WI38 (cell line): ENCODE measurements at regions not wholly inside any gene's neighbourhood (a gene's known extent, or its start where the extent isn't known, plus 50 kb on each side); places are given as distances from the start of the nearest gene placed in this dataset.

Source experiments
- H3K4me3 ChIP-seq: 2 replicates; pipeline ENCODE4 v1.5.1; 2011; ENCODE audit warnings: low read depth, mild to moderate bottlenecking, control low read depth, low read length
- TF ChIP-seq, protein P1 (sequence below): IDR thresholded peaks from 2 replicates; pipeline ENCODE4 v1.5.1; 2012; ENCODE audit warnings: low read depth, mild to moderate bottlenecking, control low read depth, low read length

GRCh38 chr5:51286046-51286445, 97.2 kb upstream of the ISL1 start:
- H3K4me3 ChIP-seq = no peak overlapping the region
- TF ChIP-seq, protein P1, sequence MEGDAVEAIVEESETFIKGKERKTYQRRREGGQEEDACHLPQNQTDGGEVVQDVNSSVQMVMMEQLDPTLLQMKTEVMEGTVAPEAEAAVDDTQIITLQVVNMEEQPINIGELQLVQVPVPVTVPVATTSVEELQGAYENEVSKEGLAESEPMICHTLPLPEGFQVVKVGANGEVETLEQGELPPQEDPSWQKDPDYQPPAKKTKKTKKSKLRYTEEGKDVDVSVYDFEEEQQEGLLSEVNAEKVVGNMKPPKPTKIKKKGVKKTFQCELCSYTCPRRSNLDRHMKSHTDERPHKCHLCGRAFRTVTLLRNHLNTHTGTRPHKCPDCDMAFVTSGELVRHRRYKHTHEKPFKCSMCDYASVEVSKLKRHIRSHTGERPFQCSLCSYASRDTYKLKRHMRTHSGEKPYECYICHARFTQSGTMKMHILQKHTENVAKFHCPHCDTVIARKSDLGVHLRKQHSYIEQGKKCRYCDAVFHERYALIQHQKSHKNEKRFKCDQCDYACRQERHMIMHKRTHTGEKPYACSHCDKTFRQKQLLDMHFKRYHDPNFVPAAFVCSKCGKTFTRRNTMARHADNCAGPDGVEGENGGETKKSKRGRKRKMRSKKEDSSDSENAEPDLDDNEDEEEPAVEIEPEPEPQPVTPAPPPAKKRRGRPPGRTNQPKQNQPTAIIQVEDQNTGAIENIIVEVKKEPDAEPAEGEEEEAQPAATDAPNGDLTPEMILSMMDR = no peak

DNA sequence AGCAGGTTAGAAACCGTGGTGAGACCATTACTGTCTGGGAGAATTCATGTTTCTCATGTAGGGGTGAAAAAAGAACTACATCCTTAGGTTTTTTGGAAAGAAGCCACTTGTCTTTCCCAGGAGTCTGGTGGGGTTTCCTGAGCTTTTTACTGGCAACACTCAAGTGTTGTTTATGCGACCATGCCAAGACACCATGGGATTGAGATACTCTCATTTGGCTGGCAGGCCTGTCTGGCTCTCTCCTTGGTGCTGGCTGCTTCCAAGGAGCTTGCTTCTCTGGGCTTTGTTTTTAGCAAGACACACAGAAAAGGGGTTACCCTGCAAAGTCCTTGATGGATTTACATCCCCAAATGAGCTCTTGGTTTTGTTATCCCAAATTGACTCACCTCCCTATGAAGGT, 80.9 kb upstream of the ISL1 start:
- TF ChIP-seq, protein P1 = no peak
- no peak overlapping the region for H3K4me3 ChIP-seq

GRCh38 chr5:51326844-51327243, 56.4 kb upstream of the ISL1 start:
- H3K4me3 ChIP-seq = no peak overlapping the region
- TF ChIP-seq, protein P1 = no peak
